ENCODE measurements at regions not wholly inside any gene's neighbourhood (a gene's known extent, or its start where the extent isn't known, plus 50 kb on each side); places are given as distances from the start of the nearest gene placed in this dataset.

- POLR2A ChIA-PET: no interaction called here
- DNase-seq: no peak
Measured at GRCh38 chr2:18208956-18209355, 330.5 kb downstream of the KCNS3 start.

GRCh38 chr2:18200771-18201170 is 322.3 kb downstream of the KCNS3 start:
- DNase-seq: no peak
- H3K9me3 ChIP-seq (ENCODE audit: control extremely low read depth in 1 of 5, control insufficient read depth in 4 of 5, insufficient read depth in 2 of 5, low read depth in 1 of 5, low read length in 4 of 5): no peaks in the 10 kb centered on the region
- H3K4me3 ChIP-seq (ENCODE audit: control insufficient read depth in 1 of 7, extremely low read depth in 1 of 7, insufficient read depth in 4 of 7, low read depth in 2 of 7, low read length in 6 of 7): no peak overlapping the region
- WGBS (ENCODE audit: insufficient coverage): no CpG with 5 or more reads among the region's 1 CpG
- no peak overlapping the region for H3K27ac ChIP-seq (ENCODE audit: insufficient read depth in 1 of 2, low read depth in 1 of 2, low read length in 2 of 2, poor library complexity in 1 of 2, severe bottlenecking in 2 of 2)
- H3K4me1 ChIP-seq (ENCODE audit: control extremely low read depth in 1 of 4, control insufficient read depth in 4 of 4, insufficient read depth in 4 of 4, low read length in 3 of 4): no peaks in the 10 kb centered on the region
- no peaks in the 10 kb centered on the region for H3K36me3 ChIP-seq (ENCODE audit: control insufficient read depth in 4 of 4, insufficient read depth in 4 of 4, low read length in 3 of 4)
- CTCF ChIA-PET: no interaction called here
- peaks cover 0 to 4% (median 0%) of the 10 kb centered on the region in 5 experiments for H3K27me3 ChIP-seq (replicated peaks in 2 of 5; ENCODE audit: control insufficient read depth in 4 of 5, insufficient read depth in 5 of 5, low read length in 4 of 5)
- POLR2A ChIA-PET: no interaction called here

More at GRCh38 chr2:18208956-18209355, 330.5 kb downstream of the KCNS3 start:
- H3K4me3 ChIP-seq (ENCODE audit: control insufficient read depth in 1 of 7, extremely low read depth in 1 of 7, insufficient read depth in 4 of 7, low read depth in 2 of 7, low read length in 6 of 7): no peak overlapping the region
- CTCF ChIA-PET: no interaction called here
- H3K9me3 ChIP-seq (ENCODE audit: control extremely low read depth in 1 of 5, control insufficient read depth in 4 of 5, insufficient read depth in 2 of 5, low read depth in 1 of 5, low read length in 4 of 5): no peaks in the 10 kb centered on the region
- H3K27ac ChIP-seq (ENCODE audit: insufficient read depth in 1 of 2, low read depth in 1 of 2, low read length in 2 of 2, poor library complexity in 1 of 2, severe bottlenecking in 2 of 2): no peak overlapping the region
- WGBS (ENCODE audit: insufficient coverage): 80% methylated on average over 1 of the region's 1 CpG
- H3K27me3 ChIP-seq (replicated peaks in 2 of 5; ENCODE audit: control insufficient read depth in 4 of 5, insufficient read depth in 5 of 5, low read length in 4 of 5): peaks cover 0 to 7% (median 1%) of the 10 kb centered on the region in 5 experiments
- H3K36me3 ChIP-seq (ENCODE audit: control insufficient read depth in 4 of 4, insufficient read depth in 4 of 4, low read length in 3 of 4): no peaks in the 10 kb centered on the region
- no peaks in the 10 kb centered on the region for H3K4me1 ChIP-seq (ENCODE audit: control extremely low read depth in 1 of 4, control insufficient read depth in 4 of 4, insufficient read depth in 4 of 4, low read length in 3 of 4)

GRCh38 chr2:18198677-18199076 is 320.2 kb downstream of the KCNS3 start:
- H3K4me3 ChIP-seq (ENCODE audit: control insufficient read depth in 1 of 7, extremely low read depth in 1 of 7, insufficient read depth in 4 of 7, low read depth in 2 of 7, low read length in 6 of 7): no peak overlapping the region

GRCh38 chr2:18194161-18194560 is 315.7 kb downstream of the KCNS3 start:
- ChIA-PET CTCF (no interaction called here), POLR2A (no interaction called here)
- no peak overlapping the region for H3K4me3 ChIP-seq (ENCODE audit: control insufficient read depth in 1 of 7, extremely low read depth in 1 of 7, insufficient read depth in 4 of 7, low read depth in 2 of 7, low read length in 6 of 7)
- no peaks in the 10 kb centered on the region for H3K36me3 ChIP-seq (ENCODE audit: control insufficient read depth in 4 of 4, insufficient read depth in 4 of 4, low read length in 3 of 4)
- H3K4me1 ChIP-seq (ENCODE audit: control extremely low read depth in 1 of 4, control insufficient read depth in 4 of 4, insufficient read depth in 4 of 4, low read length in 3 of 4): no peaks in the 10 kb centered on the region
- no peak overlapping the region for H3K27ac ChIP-seq (ENCODE audit: insufficient read depth in 1 of 2, low read depth in 1 of 2, low read length in 2 of 2, poor library complexity in 1 of 2, severe bottlenecking in 2 of 2)
- H3K27me3 ChIP-seq (replicated peaks in 2 of 5; ENCODE audit: control insufficient read depth in 4 of 5, insufficient read depth in 5 of 5, low read length in 4 of 5): peaks cover 0 to 3% (median 2%) of the 10 kb centered on the region in 5 experiments
- DNase-seq: no peak
- H3K9me3 ChIP-seq (ENCODE audit: control extremely low read depth in 1 of 5, control insufficient read depth in 4 of 5, insufficient read depth in 2 of 5, low read depth in 1 of 5, low read length in 4 of 5): no peaks in the 10 kb centered on the region
- 83% methylated on average over 1 of the region's 1 CpG for WGBS (ENCODE audit: insufficient coverage)

More at GRCh38 chr2:18198677-18199076, 320.2 kb downstream of the KCNS3 start:
- CTCF ChIA-PET: interaction anchor here (0.6 kb wide), 1 partner anchor 25 kb away, joined by 3 read pairs; no protein-coding TSS in a partner anchor
- no CpG with 5 or more reads among the region's 2 CpGs for WGBS (ENCODE audit: insufficient coverage)
- Histone ChIP-seq H3K9me3 (ENCODE audit: control extremely low read depth in 1 of 5, control insufficient read depth in 4 of 5, insufficient read depth in 2 of 5, low read depth in 1 of 5, low read length in 4 of 5) (no peaks in the 10 kb centered on the region), H3K36me3 (ENCODE audit: control insufficient read depth in 4 of 4, insufficient read depth in 4 of 4, low read length in 3 of 4) (no peaks in the 10 kb centered on the region), H3K4me1 (ENCODE audit: control extremely low read depth in 1 of 4, control insufficient read depth in 4 of 4, insufficient read depth in 4 of 4, low read length in 3 of 4) (no peaks in the 10 kb centered on the region), H3K27me3 (replicated peaks in 2 of 5; ENCODE audit: control insufficient read depth in 4 of 5, insufficient read depth in 5 of 5, low read length in 4 of 5) (peaks cover 0 to 4% (median 0%) of the 10 kb centered on the region in 5 experiments), H3K27ac (ENCODE audit: insufficient read depth in 1 of 2, low read depth in 1 of 2, low read length in 2 of 2, poor library complexity in 1 of 2, severe bottlenecking in 2 of 2) (no peak overlapping the region)
- POLR2A ChIA-PET: no interaction called here
- DNase-seq: no peak

- Histone ChIP-seq H3K27me3 (replicated peaks in 2 of 5; ENCODE audit: control insufficient read depth in 4 of 5, insufficient read depth in 5 of 5, low read length in 4 of 5) (peaks cover 0 to 13% (median 3%) of the 10 kb centered on the region in 5 experiments), H3K27ac (ENCODE audit: insufficient read depth in 1 of 2, low read depth in 1 of 2, low read length in 2 of 2, poor library complexity in 1 of 2, severe bottlenecking in 2 of 2) (no peak overlapping the region), H3K9me3 (ENCODE audit: control extremely low read depth in 1 of 5, control insufficient read depth in 4 of 5, insufficient read depth in 2 of 5, low read depth in 1 of 5, low read length in 4 of 5) (no peaks in the 10 kb centered on the region), H3K36me3 (ENCODE audit: control insufficient read depth in 4 of 4, insufficient read depth in 4 of 4, low read length in 3 of 4) (no peaks in the 10 kb centered on the region), H3K4me1 (ENCODE audit: control extremely low read depth in 1 of 4, control insufficient read depth in 4 of 4, insufficient read depth in 4 of 4, low read length in 3 of 4) (no peaks in the 10 kb centered on the region), H3K4me3 (ENCODE audit: control insufficient read depth in 1 of 7, extremely low read depth in 1 of 7, insufficient read depth in 4 of 7, low read depth in 2 of 7, low read length in 6 of 7) (no peak overlapping the region)
- no peak for DNase-seq
- 100% methylated on average over 2 of the region's 2 CpGs for WGBS (ENCODE audit: insufficient coverage)
- ChIA-PET POLR2A (no interaction called here), CTCF (interaction anchor here (2.1 kb wide), 1 partner anchor 37 kb away, joined by 4 read pairs; no protein-coding TSS in a partner anchor)
Measured at GRCh38 chr2:18186816-18187613, 308.5 kb downstream of the KCNS3 start.

GRCh38 chr2:18182861-18183260 is 304.4 kb downstream of the KCNS3 start:
- 100% methylated on average over 1 of the region's 2 CpGs for WGBS (ENCODE audit: insufficient coverage)
- H3K27ac ChIP-seq (ENCODE audit: insufficient read depth in 1 of 2, low read depth in 1 of 2, low read length in 2 of 2, poor library complexity in 1 of 2, severe bottlenecking in 2 of 2): no peak overlapping the region
- no peaks in the 10 kb centered on the region for H3K36me3 ChIP-seq (ENCODE audit: control insufficient read depth in 4 of 4, insufficient read depth in 4 of 4, low read length in 3 of 4)
- H3K4me1 ChIP-seq (ENCODE audit: control extremely low read depth in 1 of 4, control insufficient read depth in 4 of 4, insufficient read depth in 4 of 4, low read length in 3 of 4): no peaks in the 10 kb centered on the region
- no peak overlapping the region for H3K4me3 ChIP-seq (ENCODE audit: control insufficient read depth in 1 of 7, extremely low read depth in 1 of 7, insufficient read depth in 4 of 7, low read depth in 2 of 7, low read length in 6 of 7)
- no peaks in the 10 kb centered on the region for H3K9me3 ChIP-seq (ENCODE audit: control extremely low read depth in 1 of 5, control insufficient read depth in 4 of 5, insufficient read depth in 2 of 5, low read depth in 1 of 5, low read length in 4 of 5)
- DNase-seq: no peak
- peaks cover 0 to 13% (median 2%) of the 10 kb centered on the region in 5 experiments for H3K27me3 ChIP-seq (replicated peaks in 2 of 5; ENCODE audit: control insufficient read depth in 4 of 5, insufficient read depth in 5 of 5, low read length in 4 of 5)
- CTCF ChIA-PET: interaction anchor here (0.9 to 1.0 kb wide), 2 partner anchors 33 to 463 kb away, joined by 3 to 4 read pairs; no protein-coding TSS in a partner anchor
- POLR2A ChIA-PET: no interaction called here

GRCh38 chr2:18180912-18181311 is 302.4 kb downstream of the KCNS3 start:
- WGBS (ENCODE audit: insufficient coverage): 100% methylated on average over 2 of the region's 3 CpGs
- Histone ChIP-seq H3K4me1 (ENCODE audit: control extremely low read depth in 1 of 4, control insufficient read depth in 4 of 4, insufficient read depth in 4 of 4, low read length in 3 of 4) (no peaks in the 10 kb centered on the region), H3K27ac (ENCODE audit: insufficient read depth in 1 of 2, low read depth in 1 of 2, low read length in 2 of 2, poor library complexity in 1 of 2, severe bottlenecking in 2 of 2) (no peak overlapping the region), H3K36me3 (ENCODE audit: control insufficient read depth in 4 of 4, insufficient read depth in 4 of 4, low read length in 3 of 4) (no peaks in the 10 kb centered on the region), H3K4me3 (ENCODE audit: control insufficient read depth in 1 of 7, extremely low read depth in 1 of 7, insufficient read depth in 4 of 7, low read depth in 2 of 7, low read length in 6 of 7) (no peak overlapping the region), H3K27me3 (replicated peaks in 2 of 5; ENCODE audit: control insufficient read depth in 4 of 5, insufficient read depth in 5 of 5, low read length in 4 of 5) (peaks cover 0 to 9% (median 2%) of the 10 kb centered on the region in 5 experiments), H3K9me3 (ENCODE audit: control extremely low read depth in 1 of 5, control insufficient read depth in 4 of 5, insufficient read depth in 2 of 5, low read depth in 1 of 5, low read length in 4 of 5) (no peaks in the 10 kb centered on the region)
- CTCF ChIA-PET: interaction anchor here (0.9 to 1.6 kb wide), 5 partner anchors 13 to 330 kb away, joined by 3 read pairs; no protein-coding TSS in a partner anchor
- POLR2A ChIA-PET: interaction anchor here (0.6 kb wide), 1 partner anchor 463 kb away, joined by 3 read pairs; no protein-coding TSS in a partner anchor
- no peak for DNase-seq
